H1 (cell line): ENCODE measurements at regions not wholly inside any gene's neighbourhood (a gene's known extent, or its start where the extent isn't known, plus 50 kb on each side); places are given as distances from the start of the nearest gene placed in this dataset.

ENCODE experiments used
- CBX5 ChIP-seq: fragments of 300-800, 300-1000 bp; sonication (generic); IDR thresholded peaks from 2 replicates; pipeline ENCODE4 v1.7.1; 2016; ENCODE audit warnings: antibody characterized with exemption, low read length, low read depth
- MAFK ChIP-seq: IDR thresholded peaks from 2 replicates; pipeline ENCODE4 v1.6.1; 2012; ENCODE audit warnings: low read depth, mild to moderate bottlenecking, improper control_type of control experiment, low read length

DNA sequence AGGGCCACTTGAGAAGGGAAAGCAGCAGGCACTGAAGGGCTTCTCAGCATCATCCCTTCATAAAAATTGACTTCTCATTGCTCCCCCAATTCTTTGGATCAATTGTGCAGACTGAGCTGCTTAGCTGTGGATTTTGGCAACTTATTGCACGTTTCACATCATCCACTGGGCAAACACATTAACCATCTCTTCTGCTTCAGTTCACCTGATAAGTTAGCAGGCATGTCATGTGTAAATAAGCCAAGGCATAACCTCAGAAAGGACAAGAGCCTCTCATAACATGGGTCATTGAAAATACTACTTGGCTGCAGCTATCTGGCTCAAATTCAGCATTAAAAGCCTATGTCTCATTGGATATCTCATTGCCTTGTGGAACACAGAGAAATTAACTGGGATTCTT lies 366.5 kb downstream of the LRRC3B start (continued):
- TF ChIP-seq CBX5 (no peak), MAFK (no peak)
